IMR-90 (cell line): ENCODE measurements at regions not wholly inside any gene's neighbourhood (a gene's known extent, or its start where the extent isn't known, plus 50 kb on each side); places are given as distances from the start of the nearest gene placed in this dataset.

Experiments
- MAZ ChIP-seq: IDR thresholded peaks from 2 replicates; pipeline ENCODE4 v1.6.1; 2012; ENCODE audit warnings: low read depth, mild to moderate bottlenecking, low read length, improper control_type of control experiment, moderate library complexity, borderline replicate concordance
- MXI1 ChIP-seq: IDR thresholded peaks from 2 replicates; pipeline ENCODE4 v1.6.1; 2012; ENCODE audit warnings: low read depth, mild to moderate bottlenecking, low read length, moderate library complexity, borderline replicate concordance
- POLR2A ChIP-seq: IDR thresholded peaks from 2 replicates; pipeline ENCODE4 v1.6.1; 2012; ENCODE audit warnings: mild to moderate bottlenecking, low read depth, low read length
- TF ChIP-seq, protein P1 (sequence below): conservative IDR thresholded peaks from 2 replicates; pipeline ENCODE4 v1.5.1; 2012; ENCODE audit warnings: mild to moderate bottlenecking, low read depth, low read length, improper control_type of control experiment
- TF ChIP-seq, protein P2 (sequence below): fragments of 150-350 bp; IDR thresholded peaks from 2 replicates; pipeline ENCODE4 v1.6.1; 2017; ENCODE audit warnings: mild to moderate bottlenecking, antibody characterized with exemption, low read length, low read depth

DNA sequence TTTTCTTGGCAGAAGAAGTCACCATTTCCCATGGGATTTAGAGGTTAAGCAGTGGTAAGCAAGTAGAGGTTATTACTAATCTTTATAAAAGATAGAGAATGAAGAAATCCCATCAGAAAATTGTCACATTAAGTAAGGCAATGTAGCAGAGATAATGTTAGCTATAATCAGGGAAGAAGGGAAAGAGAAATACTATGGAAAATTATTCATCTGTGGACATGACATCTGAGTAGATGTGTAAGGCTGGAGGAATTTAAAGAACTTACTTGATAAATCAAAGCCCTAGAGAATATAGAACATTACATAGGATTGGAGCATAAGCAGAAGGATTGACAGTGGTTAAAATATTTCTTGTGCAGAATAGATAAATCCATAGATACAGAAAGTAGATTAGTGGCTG, 553.1 kb upstream of the CBLB start:
- TF ChIP-seq POLR2A = no peak
- TF ChIP-seq MXI1 = no peak
- TF ChIP-seq, protein P1, sequence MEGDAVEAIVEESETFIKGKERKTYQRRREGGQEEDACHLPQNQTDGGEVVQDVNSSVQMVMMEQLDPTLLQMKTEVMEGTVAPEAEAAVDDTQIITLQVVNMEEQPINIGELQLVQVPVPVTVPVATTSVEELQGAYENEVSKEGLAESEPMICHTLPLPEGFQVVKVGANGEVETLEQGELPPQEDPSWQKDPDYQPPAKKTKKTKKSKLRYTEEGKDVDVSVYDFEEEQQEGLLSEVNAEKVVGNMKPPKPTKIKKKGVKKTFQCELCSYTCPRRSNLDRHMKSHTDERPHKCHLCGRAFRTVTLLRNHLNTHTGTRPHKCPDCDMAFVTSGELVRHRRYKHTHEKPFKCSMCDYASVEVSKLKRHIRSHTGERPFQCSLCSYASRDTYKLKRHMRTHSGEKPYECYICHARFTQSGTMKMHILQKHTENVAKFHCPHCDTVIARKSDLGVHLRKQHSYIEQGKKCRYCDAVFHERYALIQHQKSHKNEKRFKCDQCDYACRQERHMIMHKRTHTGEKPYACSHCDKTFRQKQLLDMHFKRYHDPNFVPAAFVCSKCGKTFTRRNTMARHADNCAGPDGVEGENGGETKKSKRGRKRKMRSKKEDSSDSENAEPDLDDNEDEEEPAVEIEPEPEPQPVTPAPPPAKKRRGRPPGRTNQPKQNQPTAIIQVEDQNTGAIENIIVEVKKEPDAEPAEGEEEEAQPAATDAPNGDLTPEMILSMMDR = no peak
- TF ChIP-seq MAZ = no peak
- TF ChIP-seq, protein P2, sequence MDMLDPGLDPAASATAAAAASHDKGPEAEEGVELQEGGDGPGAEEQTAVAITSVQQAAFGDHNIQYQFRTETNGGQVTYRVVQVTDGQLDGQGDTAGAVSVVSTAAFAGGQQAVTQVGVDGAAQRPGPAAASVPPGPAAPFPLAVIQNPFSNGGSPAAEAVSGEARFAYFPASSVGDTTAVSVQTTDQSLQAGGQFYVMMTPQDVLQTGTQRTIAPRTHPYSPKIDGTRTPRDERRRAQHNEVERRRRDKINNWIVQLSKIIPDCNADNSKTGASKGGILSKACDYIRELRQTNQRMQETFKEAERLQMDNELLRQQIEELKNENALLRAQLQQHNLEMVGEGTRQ = no peak
